Neural progenitor cell (in vitro differentiated cells): ENCODE measurements at regions not wholly inside any gene's neighbourhood (a gene's known extent, or its start where the extent isn't known, plus 50 kb on each side); places are given as distances from the start of the nearest gene placed in this dataset.

Experiments
- CTCF ChIP-seq: fragments of 200-600 bp; sonication (generic); IDR thresholded peaks from 2 replicates; pipeline ENCODE4 v1.5.1; 2017; ENCODE audit warnings: antibody characterized with exemption, mild to moderate bottlenecking
- EZH2 ChIP-seq: fragments of 200-600 bp; sonication (generic); IDR thresholded peaks from 2 replicates; pipeline ENCODE4 v1.6.1; 2017; ENCODE audit warnings: antibody characterized with exemption, mild to moderate bottlenecking, moderate library complexity
- EZH2phosphoT487 ChIP-seq: fragments of 200-600 bp; sonication (generic); IDR thresholded peaks from 2 replicates; pipeline ENCODE4 v1.6.1; 2017; ENCODE audit warnings: antibody characterized with exemption

GRCh38 chr4:4670869-4671268 lies 129.0 kb upstream of the STX18 start:
- TF ChIP-seq EZH2phosphoT487 (no peak), CTCF (no peak), EZH2 (no peak)
